Ishikawa (cell line): ENCODE measurements at regions not wholly inside any gene's neighbourhood (a gene's known extent, or its start where the extent isn't known, plus 50 kb on each side); places are given as distances from the start of the nearest gene placed in this dataset.

Source experiments
- CEBPB ChIP-seq: IDR thresholded peaks from 2 replicates; pipeline ENCODE4 v1.6.1; 2012
- CREB1 ChIP-seq: IDR thresholded peaks from 2 replicates; pipeline ENCODE4 v1.6.1; 2012; ENCODE audit warnings: low read depth
- EGR1 ChIP-seq: IDR thresholded peaks from 2 replicates; pipeline ENCODE4 v1.6.1; 2012
- EP300 ChIP-seq: IDR thresholded peaks from 2 replicates; pipeline ENCODE4 v1.6.1; 2012; ENCODE audit warnings: borderline replicate concordance
- FOXM1 ChIP-seq: IDR thresholded peaks from 2 replicates; pipeline ENCODE4 v1.6.1; 2012; ENCODE audit warnings: low read depth, borderline replicate concordance
- TAF1 ChIP-seq: IDR thresholded peaks from 2 replicates; pipeline ENCODE4 v1.6.1; 2012; ENCODE audit warnings: low read depth, mild to moderate bottlenecking
- TEAD4 ChIP-seq: IDR thresholded peaks from 2 replicates; pipeline ENCODE4 v1.6.1; 2012
- TF ChIP-seq, protein P1 (sequence below): IDR thresholded peaks from 2 replicates; pipeline ENCODE4 v1.6.1; 2012

DNA sequence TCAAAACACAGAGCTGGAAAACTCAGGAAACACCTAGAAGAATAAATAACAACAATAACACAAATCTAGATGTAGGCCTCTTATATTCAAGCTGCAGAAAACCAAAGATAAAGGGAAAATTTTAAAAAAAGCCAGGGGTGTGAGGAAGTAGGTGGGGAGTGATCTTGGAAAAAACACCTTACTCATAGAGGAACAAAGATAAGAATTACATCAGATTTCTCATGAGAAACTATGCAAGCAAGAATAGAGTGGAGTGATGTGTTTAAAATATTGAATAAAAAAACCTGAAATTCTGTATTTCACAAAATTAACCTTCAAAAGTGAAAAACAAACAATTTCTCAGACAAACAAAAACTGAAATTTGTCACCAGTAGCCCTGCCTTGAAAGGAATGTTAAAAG, 265.5 kb upstream of the RGS18 start:
- TF ChIP-seq, protein P1, sequence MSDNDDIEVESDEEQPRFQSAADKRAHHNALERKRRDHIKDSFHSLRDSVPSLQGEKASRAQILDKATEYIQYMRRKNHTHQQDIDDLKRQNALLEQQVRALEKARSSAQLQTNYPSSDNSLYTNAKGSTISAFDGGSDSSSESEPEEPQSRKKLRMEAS: no peak
- TF ChIP-seq TEAD4: no peak
- no peak for TF ChIP-seq EP300
- TF ChIP-seq TAF1: no peak
- TF ChIP-seq CREB1: no peak
- TF ChIP-seq CEBPB: no peak
- TF ChIP-seq FOXM1: no peak
- no peak for TF ChIP-seq EGR1
